MCF 10A (cell line): ENCODE measurements at regions not wholly inside any gene's neighbourhood (a gene's known extent, or its start where the extent isn't known, plus 50 kb on each side); places are given as distances from the start of the nearest gene placed in this dataset.

Experiments
- BruUV-seq: library from RNA; stranded (reverse); fragments of 400-500 nt; replicated peaks from 2 replicates; lab custom pipeline; 2021; lab: Mats Ljungman, UMichigan
- CTCF ChIA-PET: fragments of 300-600 bp; sonication (Branson Sonifier 250); formaldehyde crosslinking; extraction: SDS; loops from one replicate; lab custom pipeline; 2021; ENCODE audit warnings: antibody characterized with exemption, inconsistent platforms; lab: Yijun Ruan, JAX
- POLR2A ChIA-PET: fragments of 300-600, 350-650 bp; sonication (Branson Sonifier 250); formaldehyde crosslinking; extraction: SDS; loops from one replicate; lab custom pipeline; 2020; ENCODE audit warnings: antibody characterized with exemption, inconsistent platforms; lab: Yijun Ruan, JAX
- DNase-seq: peaks from one replicate; pipeline ENCODE4 v3.0.0-alpha.2; 2018; ENCODE audit not compliant: unreplicated experiment
- H3K27ac Mint-ChIP-seq: one replicate; pipeline ENCODE4 v1.8.0; 2022; ENCODE audit warnings: mild to moderate bottlenecking, low read depth, mixed read lengths; ENCODE audit not compliant: unreplicated experiment
- H3K27me3 Mint-ChIP-seq: one replicate; pipeline ENCODE4 v1.8.0; 2022; ENCODE audit warnings: mixed read lengths; ENCODE audit not compliant: insufficient read depth, unreplicated experiment
- H3K36me3 Mint-ChIP-seq: one replicate; pipeline ENCODE4 v1.8.0; 2022; ENCODE audit warnings: mild to moderate bottlenecking, moderate library complexity, mixed read lengths; ENCODE audit not compliant: insufficient read depth, unreplicated experiment
- H3K4me1 Mint-ChIP-seq: one replicate; pipeline ENCODE4 v1.8.0; 2022; ENCODE audit warnings: mixed read lengths; ENCODE audit not compliant: insufficient read depth, unreplicated experiment
- H3K4me3 Mint-ChIP-seq: one replicate; pipeline ENCODE4 v1.8.0; 2022; ENCODE audit warnings: mild to moderate bottlenecking, moderate library complexity, mixed read lengths; ENCODE audit not compliant: unreplicated experiment
- H3K9me3 Mint-ChIP-seq: one replicate; pipeline ENCODE4 v1.8.0; 2022; ENCODE audit warnings: mixed read lengths; ENCODE audit not compliant: unreplicated experiment
- CTCF ChIP-seq: fragments of 200-600 bp; IDR thresholded peaks from one replicate; pipeline ENCODE4 v1.8.0; 2022; ENCODE audit warnings: antibody characterized with exemption, mild to moderate bottlenecking; ENCODE audit not compliant: unreplicated experiment
- intact Hi-C: fragments of 100-400 bp; cut with micrococcal nuclease; formaldehyde crosslinking; loops from 2 replicates; pipeline ENCODE4 v1.14.1; 2022

DNA sequence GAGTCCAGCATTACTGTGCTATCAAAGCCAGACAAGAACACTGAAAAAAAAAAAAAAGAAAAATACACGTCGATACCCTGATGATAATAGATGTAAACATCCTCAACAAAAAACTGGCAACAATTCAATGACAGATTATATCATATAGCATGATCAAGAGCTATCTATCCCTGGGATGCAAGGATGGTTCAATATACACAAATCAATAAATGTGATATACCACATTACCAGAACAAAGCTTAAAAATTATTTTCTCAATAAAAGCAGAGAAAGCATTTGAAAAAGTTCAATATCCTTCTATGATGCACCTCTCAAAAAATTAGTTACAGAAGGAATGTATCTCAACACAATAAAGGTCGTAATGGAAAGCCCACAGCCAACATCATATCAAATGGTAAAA lies 332.8 kb upstream of the MMADHC start:
- intact Hi-C loops = no loop called here
- Mint-ChIP-seq H3K36me3 (no peaks in the 10 kb centered on the region), H3K4me3 (no peak overlapping the region), H3K4me1 (peaks cover 8% of the 10 kb centered on the region), H3K9me3 (peaks cover 12% of the 10 kb centered on the region), H3K27ac (no peak overlapping the region), H3K27me3 (no peaks in the 10 kb centered on the region)
- CTCF ChIA-PET = interaction anchor here (0.7 to 1.0 kb wide), 2 partner anchors 8 to 12 kb away, joined by 3 read pairs; no protein-coding TSS in a partner anchor
- no peak for TF ChIP-seq CTCF
- DNase-seq = no peak
- POLR2A ChIA-PET = no interaction called here
- no TSS peak for BruUV-seq

DNA sequence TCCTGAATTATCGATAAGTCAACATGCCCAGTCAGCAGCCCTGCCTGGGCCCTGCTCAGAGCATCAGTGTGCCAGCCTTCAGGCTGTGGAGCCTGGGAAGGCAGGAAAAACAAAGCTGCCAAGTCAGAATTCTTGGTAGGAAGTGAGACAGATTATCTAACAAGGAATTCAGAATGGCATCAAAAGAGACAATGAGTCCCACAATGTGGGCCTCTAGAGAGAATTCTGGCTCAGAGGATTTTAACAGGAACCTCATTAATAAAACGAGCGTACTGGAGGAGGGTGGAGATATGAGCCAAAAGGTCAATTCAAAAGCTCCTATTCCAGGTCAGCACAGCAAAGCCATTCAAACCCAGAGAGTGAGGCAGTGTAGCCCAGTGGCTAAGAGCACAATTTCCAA lies 327.6 kb upstream of the MMADHC start:
- CTCF ChIA-PET = no interaction called here
- Mint-ChIP-seq H3K27ac (no peak overlapping the region), H3K27me3 (no peaks in the 10 kb centered on the region), H3K4me1 (no peaks in the 10 kb centered on the region), H3K4me3 (no peak overlapping the region), H3K36me3 (no peaks in the 10 kb centered on the region), H3K9me3 (peaks cover 9% of the 10 kb centered on the region)
- TF ChIP-seq CTCF = no peak
- intact Hi-C loops = no loop called here
- BruUV-seq = no TSS peak
- no peak for DNase-seq
- POLR2A ChIA-PET = no interaction called here

DNA sequence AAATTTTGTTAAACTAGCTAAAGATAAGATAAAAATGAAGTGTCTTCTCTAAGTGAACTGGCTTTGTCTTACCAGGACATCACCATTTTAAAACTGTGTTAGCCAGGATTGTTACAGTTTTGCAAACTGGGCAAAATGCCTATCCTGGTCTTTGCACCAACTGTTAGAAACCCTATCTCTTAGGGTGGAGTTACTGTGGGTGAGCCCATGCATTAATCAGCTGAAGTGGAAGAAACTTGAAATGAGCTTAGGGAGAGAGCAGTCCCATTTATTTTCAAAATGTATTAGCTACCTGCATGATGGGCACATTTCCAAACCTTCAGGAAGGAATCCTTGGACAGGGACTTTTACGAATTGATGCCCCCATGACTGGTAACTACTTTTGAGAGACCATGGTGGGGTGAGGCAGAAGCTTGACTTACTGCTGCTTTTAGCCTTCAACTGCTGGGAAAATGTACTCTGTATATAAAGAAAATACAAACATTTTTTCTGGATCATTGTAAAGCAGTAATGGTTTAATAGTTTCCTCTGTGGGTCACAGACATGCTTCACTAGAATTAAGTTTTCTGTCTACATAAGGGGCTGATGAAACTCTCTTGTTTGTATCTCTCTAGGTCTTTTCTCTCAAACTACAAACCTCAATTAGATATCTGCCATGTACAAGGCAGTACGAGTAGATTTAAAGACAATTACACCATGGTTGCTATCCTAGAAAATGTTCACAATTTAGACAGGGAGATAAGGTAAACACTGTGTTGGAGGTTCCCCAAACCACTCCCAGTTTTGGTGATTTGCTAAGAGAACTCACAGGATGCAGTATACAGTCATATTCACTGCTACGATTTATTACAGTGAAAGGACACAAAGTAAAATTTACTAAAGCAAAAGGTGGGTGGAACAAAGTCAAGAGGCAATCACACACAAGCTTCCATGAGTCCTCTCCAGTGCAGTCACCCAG lies 321.4 kb upstream of the MMADHC start:
- POLR2A ChIA-PET = interaction anchor here (0.9 kb wide), 1 partner anchor 24 kb away, joined by 3 read pairs; no protein-coding TSS in a partner anchor
- Mint-ChIP-seq H3K4me3 (no peak overlapping the region), H3K9me3 (no peaks in the 10 kb centered on the region), H3K27me3 (no peaks in the 10 kb centered on the region), H3K27ac (no peak overlapping the region), H3K4me1 (peaks cover 5% of the 10 kb centered on the region), H3K36me3 (no peaks in the 10 kb centered on the region)
- CTCF ChIA-PET = interaction anchor here (0.5 to 1.1 kb wide), 3 partner anchors 12 to 193 kb away, joined by 3 read pairs; no protein-coding TSS in a partner anchor
- DNase-seq = peak; percentile 23
- TF ChIP-seq CTCF = no peak
- BruUV-seq = no TSS peak
- intact Hi-C loops = no loop called here

DNA sequence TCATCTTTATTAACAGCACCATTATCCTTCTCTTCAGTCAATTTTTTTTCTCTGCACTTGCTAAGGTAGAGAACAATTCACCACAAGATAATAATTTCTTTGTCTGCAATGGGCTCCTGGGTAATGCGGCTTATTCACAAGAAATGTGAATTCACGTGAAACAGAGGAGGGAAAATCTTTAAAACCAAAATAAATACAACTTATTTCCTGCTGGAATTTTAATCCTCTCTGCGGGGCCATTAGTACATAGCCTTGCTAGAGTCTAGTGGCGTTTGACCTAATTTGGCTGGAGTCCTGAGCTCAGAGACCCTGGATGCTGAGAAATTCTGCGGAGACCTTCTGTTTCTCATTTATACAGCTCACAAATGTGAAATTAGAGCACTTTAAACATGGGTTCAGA lies 319.3 kb upstream of the MMADHC start:
- Mint-ChIP-seq H3K27ac (no peak overlapping the region), H3K4me3 (no peak overlapping the region), H3K36me3 (no peaks in the 10 kb centered on the region), H3K27me3 (no peaks in the 10 kb centered on the region), H3K4me1 (peaks cover 5% of the 10 kb centered on the region), H3K9me3 (no peaks in the 10 kb centered on the region)
- TF ChIP-seq CTCF = no peak
- no peak for DNase-seq
- ChIA-PET CTCF (interaction anchor here (0.6 kb wide), 1 partner anchor 8 kb away, joined by 3 read pairs; no protein-coding TSS in a partner anchor), POLR2A (no interaction called here)
- BruUV-seq = no TSS peak
- intact Hi-C loops = no loop called here
